Activated CD8-positive, alpha-beta memory T cell treated with anti-CD3 and anti-CD28 coated beads, Interleukin-2, amount 50 U/mL, for 48 hours (primary cell): ENCODE measurements at regions not wholly inside any gene's neighbourhood (a gene's known extent, or its start where the extent isn't known, plus 50 kb on each side); places are given as distances from the start of the nearest gene placed in this dataset.
"Not testable (repeated sequence)": the region's sequence is repeated elsewhere in the genome, so short reads cannot be mapped to it uniquely, and the experiment has no call there.

Experiments used
- DNase-seq: peaks from one replicate; pipeline ENCODE4 v3.0.0-alpha.2; 2020

- no peak for DNase-seq
Observed at GRCh38 chr3:87706176-87706575, 352.6 kb downstream of the CGGBP1 start.

GRCh38 chr3:87702600-87702999 lies 356.2 kb downstream of the CGGBP1 start:
- no peak for DNase-seq

- no peak for DNase-seq
Observed at GRCh38 chr3:87696124-87697013, 362.4 kb downstream of the CGGBP1 start.

DNA sequence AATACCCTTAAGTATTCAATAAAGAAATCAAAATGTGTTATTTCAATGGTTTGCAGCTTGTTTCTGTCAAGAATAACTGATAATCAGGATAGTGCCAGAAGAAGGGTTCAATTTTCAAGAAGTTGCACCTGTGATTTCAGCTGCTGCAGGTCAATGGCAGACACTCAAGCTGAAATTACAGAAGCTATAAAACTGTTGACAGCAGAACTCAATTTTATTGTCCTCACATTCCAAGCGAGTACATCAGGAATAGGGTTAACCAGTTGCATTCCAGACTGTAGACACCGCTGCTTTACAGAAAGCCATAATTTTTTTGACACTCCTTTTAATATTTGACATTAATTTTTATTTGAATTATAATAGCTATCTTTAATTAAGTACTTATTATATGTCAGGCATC lies 364.1 kb downstream of the CGGBP1 start:
- DNase-seq = no peak

DNA sequence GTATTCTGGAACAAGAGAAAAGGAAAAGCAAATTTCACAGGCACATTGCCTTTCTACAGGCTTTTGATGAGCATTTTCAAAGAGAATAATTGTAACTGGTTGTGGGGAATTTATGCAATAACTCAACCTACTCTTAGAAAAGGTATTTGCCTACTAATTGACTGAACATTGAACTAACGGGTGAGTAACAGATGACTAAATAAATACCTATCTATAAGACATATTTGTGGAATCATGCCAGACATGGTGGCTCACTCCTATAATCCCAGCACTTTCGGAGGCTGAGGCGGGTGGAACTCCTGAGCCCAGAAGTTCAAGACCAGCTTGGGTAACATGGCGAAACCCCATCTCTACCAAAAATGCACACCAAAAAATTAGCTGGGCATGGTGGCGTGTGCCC lies 367.7 kb downstream of the CGGBP1 start:
- no peak for DNase-seq

DNA sequence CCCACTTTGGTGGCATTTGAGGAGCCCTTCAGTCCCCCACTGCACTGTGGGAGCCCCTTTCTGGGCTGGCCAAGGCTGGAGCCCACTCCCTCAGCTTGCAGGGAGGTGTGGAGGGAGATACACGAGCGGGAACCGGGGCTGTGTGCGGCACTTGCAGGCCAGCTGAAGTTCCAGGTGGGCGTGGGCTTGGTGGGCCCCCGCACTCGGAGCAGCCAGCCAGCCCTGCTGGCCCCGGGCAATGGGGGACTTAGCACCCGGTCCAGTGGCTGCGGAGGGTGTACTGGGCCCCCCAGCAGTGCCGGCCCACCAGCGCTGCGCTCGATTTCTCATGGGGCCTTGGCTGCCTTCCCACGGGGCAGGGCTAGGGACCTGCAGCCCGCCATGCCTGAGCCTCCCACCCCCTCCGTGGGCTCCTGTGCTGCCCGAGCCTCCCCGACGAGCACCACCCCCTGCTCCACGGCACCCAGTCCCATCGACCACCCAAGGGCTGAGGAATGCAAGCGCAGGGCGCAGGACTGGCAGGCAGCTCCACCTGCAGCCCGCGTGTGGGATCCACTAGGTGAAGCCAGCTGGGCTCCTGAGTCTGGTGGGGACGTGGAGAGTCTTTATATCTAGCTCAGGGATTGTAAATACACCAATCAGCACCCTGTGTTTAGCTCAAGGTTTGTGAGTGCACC lies 379.7 kb downstream of the CGGBP1 start:
- not testable (repeated sequence) for DNase-seq

- no peak for DNase-seq
Observed at GRCh38 chr3:87674397-87675161, 384.2 kb downstream of the CGGBP1 start.

DNA sequence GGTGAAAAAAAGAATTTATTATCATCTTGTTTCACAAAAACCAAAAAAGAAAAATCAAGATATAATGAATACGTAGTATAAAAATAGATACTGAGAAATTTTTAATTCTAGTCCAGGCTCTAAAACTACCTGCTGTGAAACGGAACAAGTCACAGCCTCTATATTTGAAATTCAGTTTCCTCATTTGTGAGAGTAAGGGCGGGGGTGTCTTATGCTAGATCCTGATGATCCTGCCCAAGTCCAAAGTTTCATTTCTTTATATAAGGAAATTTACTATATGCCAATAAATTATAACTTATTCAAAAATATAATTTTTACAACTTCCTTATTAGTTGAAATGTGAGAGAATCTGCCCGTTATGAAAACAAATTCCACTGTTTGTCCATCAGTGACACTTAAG lies 385.7 kb downstream of the CGGBP1 start:
- no peak for DNase-seq

GRCh38 chr3:87654184-87654583 lies 377.8 kb upstream of the POU1F1 start:
- no peak for DNase-seq

DNA sequence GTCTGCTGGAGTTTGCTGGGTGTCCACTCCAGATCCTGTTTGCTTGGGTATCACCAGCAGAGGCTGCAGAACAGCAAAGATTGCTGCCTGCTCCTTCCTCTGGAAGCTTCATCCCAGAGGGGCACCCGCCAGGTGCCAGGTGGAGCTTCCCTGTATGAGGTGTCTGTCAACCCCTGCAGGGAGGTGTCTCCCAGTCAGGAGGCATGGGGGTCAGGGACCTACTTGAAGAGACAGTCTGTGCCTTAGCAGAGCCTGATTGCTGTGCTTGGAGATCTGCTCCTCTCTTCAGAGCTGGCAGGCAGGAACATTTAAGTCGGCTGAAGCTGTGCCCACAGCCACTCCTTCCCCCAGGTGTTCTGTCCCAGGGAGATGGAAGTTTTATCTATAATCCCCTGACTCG lies 376.8 kb upstream of the POU1F1 start:
- not testable (repeated sequence) for DNase-seq

- DNase-seq = no peak
Observed at GRCh38 chr3:87634426-87634825, 358.0 kb upstream of the POU1F1 start.

- DNase-seq = no peak
Observed at GRCh38 chr3:87627316-87627715, 350.9 kb upstream of the POU1F1 start.

- DNase-seq = no peak
Observed at GRCh38 chr3:87626546-87626945, 350.2 kb upstream of the POU1F1 start.

DNA sequence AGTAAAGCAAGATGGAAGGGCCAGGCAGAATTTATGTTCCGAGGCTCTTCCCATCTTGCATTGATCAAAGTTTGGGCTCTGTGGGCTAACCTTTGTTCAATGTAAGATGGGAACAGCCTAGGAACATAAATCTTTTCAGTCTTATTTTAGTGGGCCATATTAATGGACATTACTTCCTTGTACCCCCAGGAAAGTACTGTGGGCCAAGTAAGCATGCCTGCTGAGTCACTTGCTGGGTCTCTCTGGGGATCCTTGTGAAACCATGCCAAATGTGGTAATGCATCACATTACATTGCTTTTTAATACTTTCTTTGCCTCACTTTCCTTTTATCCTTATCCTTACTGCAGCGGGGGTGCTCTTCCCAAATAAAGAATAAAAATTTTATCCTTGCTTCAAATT lies 349.5 kb upstream of the POU1F1 start:
- no peak for DNase-seq

DNA sequence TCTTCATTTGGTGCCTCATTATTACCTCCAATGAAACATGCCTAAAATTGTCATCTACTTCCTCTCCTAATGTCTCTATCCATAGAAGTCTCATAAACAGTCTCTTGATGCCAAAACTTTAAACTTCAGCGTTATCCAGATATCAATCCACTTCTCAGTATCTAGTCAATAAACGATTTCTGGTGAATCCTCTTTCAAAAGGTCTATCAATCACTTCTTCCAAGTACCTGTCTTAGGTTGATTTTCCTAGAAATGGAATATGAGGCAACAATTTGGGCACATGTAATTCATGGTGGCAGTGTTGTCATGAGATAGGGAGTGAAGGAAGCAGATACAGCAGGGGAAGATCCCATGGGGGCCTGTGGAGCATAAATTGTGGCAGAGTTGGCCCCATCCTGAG lies 348.5 kb upstream of the POU1F1 start:
- no peak for DNase-seq

- DNase-seq = no peak
Observed at GRCh38 chr3:87621667-87622066, 345.3 kb upstream of the POU1F1 start.

- no peak for DNase-seq
Observed at GRCh38 chr3:87615506-87615905, 339.1 kb upstream of the POU1F1 start.

- no peak for DNase-seq
Observed at GRCh38 chr3:87614998-87615397, 338.6 kb upstream of the POU1F1 start.

GRCh38 chr3:87607234-87607633 lies 330.9 kb upstream of the POU1F1 start:
- no peak for DNase-seq

GRCh38 chr3:87595798-87596197 lies 319.4 kb upstream of the POU1F1 start:
- DNase-seq = no peak

GRCh38 chr3:87581240-87581639 lies 304.9 kb upstream of the POU1F1 start:
- no peak for DNase-seq

- DNase-seq = no peak
Observed at GRCh38 chr3:87576752-87577151, 300.4 kb upstream of the POU1F1 start.

DNA sequence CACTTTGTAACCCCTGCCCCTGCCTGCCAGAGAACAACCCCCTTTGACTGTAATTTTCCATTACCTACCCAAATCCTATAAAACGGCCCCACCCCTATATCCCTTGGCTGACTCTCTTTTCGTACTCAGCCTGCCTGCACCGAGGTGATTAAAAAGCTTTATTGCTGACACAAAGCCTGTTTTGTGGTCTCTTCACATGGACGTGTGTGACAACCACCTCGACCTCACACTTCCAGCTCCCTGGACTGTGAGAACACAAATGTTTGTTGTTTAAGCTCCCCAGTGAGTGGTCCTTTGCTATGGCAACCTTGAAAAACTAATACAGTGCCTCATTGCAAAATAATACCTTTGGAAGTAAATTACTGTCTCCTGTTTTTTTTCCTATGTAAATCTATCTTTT lies 299.2 kb upstream of the POU1F1 start:
- DNase-seq = no peak

DNA sequence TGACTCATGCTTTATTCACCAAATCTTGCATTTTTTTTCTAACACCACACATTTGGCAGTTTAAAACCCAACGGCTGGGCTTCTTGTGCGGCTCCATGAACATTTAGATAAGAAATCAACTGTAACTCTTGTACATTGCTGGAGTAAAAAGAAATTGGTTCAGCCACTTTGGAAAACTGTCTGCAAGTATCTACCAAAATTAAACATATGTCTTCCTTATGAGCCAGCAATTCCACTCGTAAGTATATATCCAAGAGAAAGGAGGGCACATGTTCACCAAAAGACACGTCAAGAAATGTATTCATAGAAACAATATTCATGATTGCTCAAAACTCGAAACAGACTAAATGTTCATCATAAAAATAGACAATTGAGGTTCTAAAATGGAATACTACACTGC lies 291.9 kb upstream of the POU1F1 start:
- DNase-seq = no peak
